SK-N-SH treated with all-trans-retinoic acid at 6 μM for 48 hours (cell line): ENCODE measurements at regions not wholly inside any gene's neighbourhood (a gene's known extent, or its start where the extent isn't known, plus 50 kb on each side); places are given as distances from the start of the nearest gene placed in this dataset.

Experiments used
- BACH2 ChIP-seq: fragments of 250-450 bp; sonication (Bioruptor Pico); IDR thresholded peaks from 2 replicates; pipeline ENCODE4 v1.9.0; 2021; ENCODE audit warnings: mild to moderate bottlenecking, borderline replicate concordance
- POU6F1 ChIP-seq: fragments of 250-450 bp; sonication (Bioruptor Pico); IDR thresholded peaks from 2 replicates; pipeline ENCODE4 v1.8.0; 2021; ENCODE audit warnings: low read depth, mild to moderate bottlenecking, moderate library complexity, borderline replicate concordance
- PPARA ChIP-seq: fragments of 250-450 bp; sonication (Bioruptor Pico); IDR thresholded peaks from 2 replicates; pipeline ENCODE4 v1.5.0; 2020; ENCODE audit warnings: mild to moderate bottlenecking, borderline replicate concordance
- RARB ChIP-seq: fragments of 250-450 bp; sonication (Bioruptor Pico); IDR thresholded peaks from 2 replicates; pipeline ENCODE4 v1.8.0; 2021; ENCODE audit warnings: mild to moderate bottlenecking, moderate library complexity
- TSHZ2 ChIP-seq: fragments of 250-450 bp; sonication (Bioruptor Pico); IDR thresholded peaks from 2 replicates; pipeline ENCODE4 v1.5.0; 2020; ENCODE audit warnings: mild to moderate bottlenecking, moderate library complexity
- ZFP3 ChIP-seq: fragments of 250-450 bp; sonication (Bioruptor Pico); IDR thresholded peaks from 2 replicates; pipeline ENCODE4 v1.5.0; 2020; ENCODE audit warnings: mild to moderate bottlenecking, moderate library complexity
- ZFP30 ChIP-seq: fragments of 450-650 bp; formaldehyde crosslinking; IDR thresholded peaks from 2 replicates; pipeline ENCODE4 v1.5.0; 2022; ENCODE audit warnings: mild to moderate bottlenecking, moderate library complexity
- ZNF565 ChIP-seq: fragments of 450-650 bp; formaldehyde crosslinking; conservative IDR thresholded peaks from 2 replicates; pipeline ENCODE4 v1.5.0; 2020; ENCODE audit warnings: low read depth, mild to moderate bottlenecking, moderate library complexity
- ZNF8 ChIP-seq: fragments of 450-650 bp; formaldehyde crosslinking; IDR thresholded peaks from 2 replicates; pipeline ENCODE4 v1.5.0; 2020; ENCODE audit warnings: mild to moderate bottlenecking, moderate library complexity

- TF ChIP-seq TSHZ2 (CRISPR knock-in tag) = no peak
- TF ChIP-seq ZNF565 = no peak
- no peak for TF ChIP-seq PPARA
- TF ChIP-seq POU6F1 = no peak
- no peak for TF ChIP-seq BACH2 (CRISPR knock-in tag)
- TF ChIP-seq RARB (CRISPR knock-in tag) = no peak
- TF ChIP-seq ZNF8 (CRISPR knock-in tag) = no peak
- TF ChIP-seq ZFP30 (CRISPR knock-in tag) = no peak
- TF ChIP-seq ZFP3 (CRISPR knock-in tag) = no peak
Observed at GRCh38 chr9:107975426-107976010, 485.9 kb upstream of the KLF4 start.
